ENCODE measurements at regions not wholly inside any gene's neighbourhood (a gene's known extent, or its start where the extent isn't known, plus 50 kb on each side); places are given as distances from the start of the nearest gene placed in this dataset.

DNA sequence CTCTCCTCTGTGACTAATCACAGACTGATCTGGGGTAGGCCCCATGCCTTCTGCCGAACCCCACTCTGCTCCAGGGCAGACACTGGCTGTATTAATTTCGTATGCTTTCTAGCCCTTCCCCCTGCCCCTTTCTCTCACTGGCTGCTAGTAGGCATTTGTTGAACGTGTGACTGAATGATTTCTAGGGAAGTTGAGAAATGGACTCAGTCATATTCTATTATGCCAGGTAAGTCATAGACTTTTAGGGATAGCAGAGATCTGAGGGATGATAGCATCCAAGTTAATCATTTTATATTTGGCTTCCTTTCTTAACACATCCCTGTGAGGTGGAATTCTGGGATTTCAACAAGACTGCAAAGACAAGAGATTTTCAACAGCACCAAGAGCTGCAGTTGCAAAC lies 166.4 kb downstream of the FGF9 start:
- TF ChIP-seq POLR2A (IDR thresholded peaks at IDR 0.05; ENCODE audit: low read length) (no peak), GATA1 (IDR thresholded peaks at IDR 0.05; ENCODE audit: low read depth, low read length) (no peak)
